Ishikawa (cell line): ENCODE measurements at regions not wholly inside any gene's neighbourhood (a gene's known extent, or its start where the extent isn't known, plus 50 kb on each side); places are given as distances from the start of the nearest gene placed in this dataset.

Experiments
- CEBPB ChIP-seq: IDR thresholded peaks from 2 replicates; pipeline ENCODE4 v1.6.1; 2012
- CREB1 ChIP-seq: IDR thresholded peaks from 2 replicates; pipeline ENCODE4 v1.6.1; 2012; ENCODE audit warnings: low read depth
- EGR1 ChIP-seq: IDR thresholded peaks from 2 replicates; pipeline ENCODE4 v1.6.1; 2012
- EP300 ChIP-seq: IDR thresholded peaks from 2 replicates; pipeline ENCODE4 v1.6.1; 2012; ENCODE audit warnings: borderline replicate concordance
- FOXM1 ChIP-seq: IDR thresholded peaks from 2 replicates; pipeline ENCODE4 v1.6.1; 2012; ENCODE audit warnings: low read depth, borderline replicate concordance
- MAX ChIP-seq: IDR thresholded peaks from 2 replicates; pipeline ENCODE4 v1.6.1; 2012
- NFIC ChIP-seq: IDR thresholded peaks from 2 replicates; pipeline ENCODE4 v1.6.1; 2012
- RAD21 ChIP-seq: IDR thresholded peaks from 2 replicates; pipeline ENCODE4 v1.6.1; 2012; ENCODE audit warnings: low read depth
- REST ChIP-seq: IDR thresholded peaks from 2 replicates; pipeline ENCODE4 v1.6.1; 2012; ENCODE audit warnings: low read depth, mild to moderate bottlenecking
- TAF1 ChIP-seq: IDR thresholded peaks from 2 replicates; pipeline ENCODE4 v1.6.1; 2012; ENCODE audit warnings: low read depth, mild to moderate bottlenecking
- TCF12 ChIP-seq: IDR thresholded peaks from 2 replicates; pipeline ENCODE4 v1.6.1; 2012; ENCODE audit warnings: low read depth
- TEAD4 ChIP-seq: IDR thresholded peaks from 2 replicates; pipeline ENCODE4 v1.6.1; 2012
- USF1 ChIP-seq: IDR thresholded peaks from 2 replicates; pipeline ENCODE4 v1.6.1; 2012
- YY1 ChIP-seq: IDR thresholded peaks from 2 replicates; pipeline ENCODE4 v1.6.1; 2012; ENCODE audit warnings: low read depth
- ZBTB7A ChIP-seq: IDR thresholded peaks from 2 replicates; pipeline ENCODE4 v1.6.1; 2012; ENCODE audit warnings: low read depth

GRCh38 chr7:110257673-110258072 lies 833.3 kb upstream of the LRRN3 start:
- TF ChIP-seq CREB1 (no peak), REST (no peak), EP300 (no peak)

GRCh38 chr7:110262251-110262650 lies 828.7 kb upstream of the LRRN3 start:
- TF ChIP-seq CREB1: no peak
- no peak for TF ChIP-seq RAD21
- no peak for TF ChIP-seq USF1
- TF ChIP-seq EP300: no peak
- TF ChIP-seq TCF12: no peak
- no peak for TF ChIP-seq REST
- no peak for TF ChIP-seq EGR1
- TF ChIP-seq NFIC: no peak
- no peak for TF ChIP-seq MAX
- no peak for TF ChIP-seq TEAD4
- no peak for TF ChIP-seq YY1
- no peak for TF ChIP-seq CEBPB
- TF ChIP-seq ZBTB7A: no peak
- no peak for TF ChIP-seq TAF1
- TF ChIP-seq FOXM1: no peak

- TF ChIP-seq TEAD4: no peak
- no peak for TF ChIP-seq NFIC
- TF ChIP-seq REST: no peak
- TF ChIP-seq FOXM1: no peak
- TF ChIP-seq EGR1: no peak
- no peak for TF ChIP-seq CREB1
- no peak for TF ChIP-seq ZBTB7A
- TF ChIP-seq EP300: no peak
- no peak for TF ChIP-seq USF1
Observed at GRCh38 chr7:110264288-110264687, 826.6 kb upstream of the LRRN3 start.

- TF ChIP-seq CEBPB (no peak), RAD21 (no peak), EP300 (no peak), TEAD4 (no peak), NFIC (no peak), YY1 (no peak), CREB1 (no peak), REST (no peak), TAF1 (no peak), USF1 (no peak), ZBTB7A (no peak), MAX (no peak)
Observed at GRCh38 chr7:110281362-110281761, 809.6 kb upstream of the LRRN3 start.
